Left cardiac atrium (tissue), 4 donors: ENCODE measurements at regions not wholly inside any gene's neighbourhood (a gene's known extent, or its start where the extent isn't known, plus 50 kb on each side); places are given as distances from the start of the nearest gene placed in this dataset.

Experiments used
- ATAC-seq, 2 donors: fragments of 200-7000 bp; cut with Tn5 transposase; one replicate each; pipeline ENCODE4 v1.9.1; 2020; ENCODE audit warnings: mild to moderate bottlenecking in 2 of 2, moderate library complexity in 2 of 2
- DNase-seq: peaks from one replicate; pipeline ENCODE4 v3.0.0-alpha.2; 2020
- intact Hi-C, 2 donors: fragments of 100-400 bp; cut with DNase I; formaldehyde crosslinking; loops; one replicate each; pipeline versions ENCODE4 v1.14.1 to v1.15.1; 2022 to 2023
- donor health status: DM: no; HTN: yes; CAD: no.
- donor health status: DM: no; HTN: yes; CAD: no; lungs with severe emphysema.
- donor health status: DM: yes; HTN: yes; CAD: no.
- donor health status: Dilated cardiomyopathy.

DNA sequence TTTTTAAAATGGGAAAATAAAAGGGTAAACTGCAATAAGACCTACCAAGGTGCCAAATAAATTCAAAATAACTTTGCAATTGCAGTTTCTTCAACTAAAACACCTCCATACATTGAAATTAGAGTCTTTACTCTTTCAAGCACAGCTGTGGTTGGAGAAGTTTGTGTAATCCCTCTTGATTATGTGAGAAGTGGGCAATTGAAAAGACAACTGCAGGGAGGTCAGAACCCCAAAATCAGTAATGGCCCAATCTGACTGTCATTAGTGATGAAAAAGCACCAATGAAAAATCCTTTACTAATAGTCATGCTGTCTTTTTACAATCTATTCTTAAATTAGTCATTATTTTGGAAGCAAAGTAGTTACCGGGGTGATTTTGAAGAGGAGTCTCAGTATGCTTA is 116.7 kb upstream of the RGMB start:
- intact Hi-C loops: no loop called here
- DNase-seq: no peak
- ATAC-seq: no peak

- intact Hi-C loops: no loop called here
- ATAC-seq (no peak), DNase-seq (no peak)
Observed at GRCh38 chr5:98657559-98657958, 115.9 kb upstream of the RGMB start.

GRCh38 chr5:98663521-98663920 is 109.9 kb upstream of the RGMB start:
- ATAC-seq (no peak), DNase-seq (no peak)
- intact Hi-C loops: no loop called here

DNA sequence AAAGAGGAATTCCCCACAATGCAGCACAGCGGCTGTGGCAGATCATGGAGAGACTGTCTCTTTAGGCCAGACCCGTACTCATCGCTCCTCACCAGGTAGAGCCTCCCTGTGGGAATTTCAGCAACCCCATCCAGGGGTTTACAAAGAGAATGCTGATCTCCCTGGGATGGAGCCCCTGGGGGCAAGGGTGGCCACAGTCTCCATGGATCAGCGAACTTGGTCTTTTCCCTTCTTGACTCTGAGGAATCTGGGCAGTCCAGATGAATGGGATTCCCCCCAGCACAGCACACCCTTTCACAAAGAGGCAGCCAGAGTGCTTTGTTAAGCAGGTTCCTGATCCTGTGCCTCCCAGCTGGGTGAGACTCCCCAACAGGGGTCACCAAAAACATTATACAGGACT is 108.7 kb upstream of the RGMB start:
- intact Hi-C loops: no loop called here
- ATAC-seq (no peak), DNase-seq (no peak)

GRCh38 chr5:98679963-98680362 is 93.5 kb upstream of the RGMB start:
- DNase-seq: no peak
- intact Hi-C loops: no loop called here
- ATAC-seq: no peak

DNA sequence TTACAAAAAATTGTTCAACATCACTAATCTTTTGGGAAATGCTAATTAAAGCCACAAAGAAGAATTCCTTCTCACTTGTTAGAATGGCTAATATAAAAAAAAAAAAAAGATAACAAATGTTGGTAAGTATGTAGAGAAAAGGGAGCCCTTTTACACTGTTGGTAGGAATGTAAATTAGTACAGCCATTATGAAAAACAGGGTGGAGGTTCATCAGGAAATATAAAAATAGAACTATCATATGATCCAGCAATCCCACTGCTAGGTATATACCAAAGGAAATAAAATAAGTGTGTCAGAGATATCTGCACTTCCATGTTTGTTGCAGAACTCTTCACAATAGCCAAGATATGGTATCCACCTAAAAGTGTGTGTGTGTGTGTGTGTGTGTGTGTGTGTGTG is 83.5 kb upstream of the RGMB start:
- intact Hi-C loops: no loop called here
- ATAC-seq: no peak

DNA sequence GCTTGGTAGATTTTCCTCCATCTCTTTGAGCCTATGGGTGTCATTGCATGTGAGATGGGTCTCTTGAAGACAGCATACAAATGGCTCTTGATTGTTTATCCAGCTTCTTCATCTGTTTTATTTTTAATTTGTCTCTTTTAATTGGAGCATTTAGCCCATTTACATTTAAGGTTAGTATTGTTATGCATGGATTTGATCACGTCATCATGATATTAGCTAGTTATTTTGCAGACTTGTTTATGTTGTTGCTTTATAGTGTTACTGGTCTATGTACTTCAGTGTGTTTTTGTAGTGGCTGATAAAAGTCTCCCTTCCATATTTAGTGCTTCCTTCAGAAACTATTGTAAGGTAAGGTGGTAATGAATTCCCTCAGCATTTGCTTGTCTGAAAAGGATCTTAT is 78.6 kb upstream of the RGMB start:
- DNase-seq: no peak
- intact Hi-C loops: no loop called here
- no peak for ATAC-seq

More for the DNA sequence above, 83.5 kb upstream of the RGMB start:
- DNase-seq: no peak

GRCh38 chr5:98698359-98698758 is 75.1 kb upstream of the RGMB start:
- ATAC-seq (no peak), DNase-seq (no peak)
- intact Hi-C loops: no loop called here

- DNase-seq (no peak), ATAC-seq (no peak)
- intact Hi-C loops: no loop called here
Observed at GRCh38 chr5:98700730-98701129, 72.7 kb upstream of the RGMB start.

DNA sequence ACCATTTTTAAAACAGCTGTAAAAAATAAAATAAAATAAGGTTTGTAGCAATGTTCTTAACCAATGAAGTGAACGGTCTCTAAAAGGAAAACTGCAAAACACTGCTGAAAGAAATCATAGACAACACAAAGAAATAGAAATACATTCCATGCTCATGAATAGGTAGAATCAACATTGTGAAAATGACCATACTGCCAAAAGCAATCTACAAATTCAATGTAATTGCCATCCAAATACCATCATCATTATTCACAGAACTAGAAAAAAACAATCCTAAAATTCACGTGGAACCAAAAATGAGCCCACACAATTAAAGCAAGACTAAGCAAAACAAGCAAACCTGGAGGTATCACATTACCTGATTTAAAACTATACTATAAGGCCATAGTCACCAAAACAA is 67.6 kb upstream of the RGMB start:
- intact Hi-C loops: no loop called here
- DNase-seq (no peak), ATAC-seq (no peak)

GRCh38 chr5:98709681-98710080 is 63.8 kb upstream of the RGMB start:
- intact Hi-C loops: no loop called here
- ATAC-seq: no peak
- no peak for DNase-seq

DNA sequence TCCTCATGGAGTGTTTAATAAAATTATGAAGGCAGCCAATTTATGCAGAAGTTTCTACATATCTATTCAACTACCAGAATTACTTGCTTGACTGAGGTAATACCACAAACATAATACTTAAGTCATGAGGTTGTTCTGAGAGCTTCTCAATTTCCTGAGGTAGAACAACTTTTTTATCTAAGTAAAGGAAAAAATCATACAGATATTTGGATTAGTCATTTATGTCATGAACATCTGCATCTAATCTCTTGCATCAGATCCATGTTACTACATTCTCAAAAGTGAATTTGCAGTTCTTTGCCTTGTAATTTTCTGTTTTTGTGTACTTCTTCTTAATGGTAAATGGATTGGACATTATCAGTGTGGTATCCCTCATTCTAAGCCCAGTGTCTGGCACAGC is 60.4 kb upstream of the RGMB start:
- intact Hi-C loops: no loop called here
- no peak for DNase-seq
- no peak for ATAC-seq

GRCh38 chr5:98713856-98714255 is 59.6 kb upstream of the RGMB start:
- intact Hi-C loops: no loop called here
- ATAC-seq (no peak), DNase-seq (no peak)

GRCh38 chr5:98714710-98715288 is 58.7 kb upstream of the RGMB start:
- no peak for DNase-seq
- intact Hi-C loops: no loop called here
- no peak for ATAC-seq

DNA sequence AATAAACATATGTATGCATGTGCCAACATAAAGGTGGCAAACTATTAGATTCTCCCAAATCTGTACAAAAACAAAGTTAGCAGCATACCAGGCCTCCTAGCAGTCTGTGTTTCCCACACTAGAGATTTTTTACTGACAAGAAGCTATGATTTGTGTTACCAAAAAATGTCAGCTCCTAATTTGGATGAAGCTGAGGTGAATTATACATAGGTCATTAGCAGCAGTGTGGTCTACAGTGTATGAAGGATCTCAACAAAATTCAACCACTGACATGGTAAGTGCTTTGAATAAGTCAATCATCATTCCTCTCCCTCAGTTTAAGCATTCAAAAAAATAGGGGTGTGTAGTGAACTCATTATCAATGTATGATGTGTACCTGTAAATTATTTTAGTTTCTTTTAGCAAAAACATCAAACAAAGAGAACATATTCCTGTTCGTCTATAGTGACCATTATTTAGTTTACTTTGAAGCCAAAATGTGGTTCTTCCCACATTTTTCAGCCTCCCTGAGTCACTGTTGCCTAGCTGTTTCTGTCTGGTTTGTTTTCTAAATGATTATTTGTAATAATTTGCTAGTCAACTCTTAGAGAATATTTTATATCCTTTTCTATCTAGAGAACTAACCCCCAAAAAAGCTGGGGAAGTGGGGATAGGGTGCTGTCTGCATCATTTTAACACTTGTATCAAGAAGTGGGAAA is 52.1 kb upstream of the RGMB start:
- DNase-seq: no peak
- ATAC-seq: no peak
- intact Hi-C loops: no loop called here

GRCh38 chr5:98722188-98722587 is 51.3 kb upstream of the RGMB start:
- DNase-seq (no peak), ATAC-seq (no peak)
- intact Hi-C loops: no loop called here

DNA sequence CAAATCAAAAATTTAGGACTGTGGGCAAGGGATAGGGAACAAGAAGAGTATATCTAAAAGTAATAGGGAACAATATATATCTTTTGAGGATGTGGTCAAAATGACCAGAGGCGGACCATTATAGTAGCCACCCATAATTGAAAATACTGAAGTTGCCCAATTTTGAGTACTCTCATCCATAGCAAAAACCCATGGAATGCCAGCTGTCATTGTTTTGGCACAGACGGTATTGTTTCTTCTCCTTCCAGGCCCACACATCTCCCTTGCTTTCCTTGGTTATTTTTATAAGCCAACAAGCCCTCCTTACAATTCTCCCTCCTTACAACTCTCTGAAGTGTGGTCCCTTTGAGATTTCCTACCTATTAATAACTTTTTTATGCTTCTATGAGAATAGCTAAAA is 50.4 kb upstream of the RGMB start:
- intact Hi-C loops: no loop called here
- no peak for DNase-seq
- no peak for ATAC-seq
